ENCODE measurements at regions not wholly inside any gene's neighbourhood (a gene's known extent, or its start where the extent isn't known, plus 50 kb on each side); places are given as distances from the start of the nearest gene placed in this dataset.

GRCh38 chr3:165614337-165614736, 222.9 kb downstream of the BCHE start:
- H3K4me3 ChIP-seq (ENCODE audit: low read length): no peak overlapping the region
- ChIA-PET POLR2A (ENCODE audit: unreplicated experiment) (no interaction called here), CTCF (no interaction called here)
- no peak for ATAC-seq
- no peaks in the 10 kb centered on the region for H4K20me1 ChIP-seq (ENCODE audit: low read length)
- H3K9me2 ChIP-seq (replicated peaks; ENCODE audit: low read length): no peaks in the 10 kb centered on the region
- DNase-seq: no peak
- no TSS peak for BruUV-seq (replicated peaks)
- H3K27me3 ChIP-seq (ENCODE audit: low read length): no peaks in the 10 kb centered on the region
- H3K36me3 ChIP-seq (ENCODE audit: low read depth, low read length): no peaks in the 10 kb centered on the region
- H2AFZ ChIP-seq (ENCODE audit: low read length): no peak overlapping the region
- TF ChIP-seq EZH2 (IDR thresholded peaks at IDR 0.05; ENCODE audit: low read length, unreplicated experiment): no peak
- no peak for TF ChIP-seq EZH2phosphoT487 (IDR thresholded peaks at IDR 0.05; ENCODE audit: borderline replicate concordance, low read length)
- no peak for TF ChIP-seq CTCF (conservative IDR thresholded peaks at IDR 0.05; ENCODE audit: low read depth, low read length)
- H3K9ac ChIP-seq (ENCODE audit: low read length): no peak overlapping the region
- no peak overlapping the region for H3K4me2 ChIP-seq (ENCODE audit: low read length)
- no peaks in the 10 kb centered on the region for H3K9me3 ChIP-seq (ENCODE audit: low read length)
- H3K27ac ChIP-seq (ENCODE audit: low read length): no peak overlapping the region
- no peaks in the 10 kb centered on the region for H3F3A ChIP-seq (ENCODE audit: low read length, unreplicated experiment)
- H3K4me1 ChIP-seq (ENCODE audit: insufficient read depth, low read length): no peaks in the 10 kb centered on the region
- intact Hi-C loops (cut with micrococcal nuclease): no loop called here
- H3K79me2 ChIP-seq (ENCODE audit: low read length): no peaks in the 10 kb centered on the region

- intact Hi-C loops (cut with micrococcal nuclease): no loop called here
- no peak for TF ChIP-seq CTCF (conservative IDR thresholded peaks at IDR 0.05; ENCODE audit: low read depth, low read length)
- TF ChIP-seq EZH2 (IDR thresholded peaks at IDR 0.05; ENCODE audit: low read length, unreplicated experiment): no peak
- TF ChIP-seq EZH2phosphoT487 (IDR thresholded peaks at IDR 0.05; ENCODE audit: borderline replicate concordance, low read length): no peak
- H3K4me2 ChIP-seq (ENCODE audit: low read length): no peak overlapping the region
- H2AFZ ChIP-seq (ENCODE audit: low read length): no peak overlapping the region
- no peak for ATAC-seq
- CTCF ChIA-PET: no interaction called here
- no peaks in the 10 kb centered on the region for H3K9me2 ChIP-seq (replicated peaks; ENCODE audit: low read length)
- H3K9ac ChIP-seq (ENCODE audit: low read length): no peak overlapping the region
- no peak for DNase-seq
- no peaks in the 10 kb centered on the region for H4K20me1 ChIP-seq (ENCODE audit: low read length)
- H3K79me2 ChIP-seq (ENCODE audit: low read length): no peaks in the 10 kb centered on the region
- no peaks in the 10 kb centered on the region for H3K9me3 ChIP-seq (ENCODE audit: low read length)
- BruUV-seq (replicated peaks): no TSS peak
- H3K36me3 ChIP-seq (ENCODE audit: low read depth, low read length): no peaks in the 10 kb centered on the region
- no peaks in the 10 kb centered on the region for H3K4me1 ChIP-seq (ENCODE audit: insufficient read depth, low read length)
- no peak overlapping the region for H3K4me3 ChIP-seq (ENCODE audit: low read length)
- POLR2A ChIA-PET (ENCODE audit: unreplicated experiment): no interaction called here
- no peaks in the 10 kb centered on the region for H3K27me3 ChIP-seq (ENCODE audit: low read length)
- H3K27ac ChIP-seq (ENCODE audit: low read length): no peak overlapping the region
- no peaks in the 10 kb centered on the region for H3F3A ChIP-seq (ENCODE audit: low read length, unreplicated experiment)
Measured at GRCh38 chr3:165613014-165613413, 224.2 kb downstream of the BCHE start.

- Histone ChIP-seq H3K4me3 (ENCODE audit: low read length) (no peak overlapping the region), H3K27ac (ENCODE audit: low read length) (no peak overlapping the region), H3K36me3 (ENCODE audit: low read depth, low read length) (no peaks in the 10 kb centered on the region), H3K27me3 (ENCODE audit: low read length) (no peaks in the 10 kb centered on the region), H3K79me2 (ENCODE audit: low read length) (no peaks in the 10 kb centered on the region), H2AFZ (ENCODE audit: low read length) (no peak overlapping the region), H3K9ac (ENCODE audit: low read length) (no peak overlapping the region), H3K4me2 (ENCODE audit: low read length) (no peak overlapping the region), H3K9me2 (replicated peaks; ENCODE audit: low read length) (no peaks in the 10 kb centered on the region), H4K20me1 (ENCODE audit: low read length) (no peaks in the 10 kb centered on the region), H3K9me3 (ENCODE audit: low read length) (no peaks in the 10 kb centered on the region), H3F3A (ENCODE audit: low read length, unreplicated experiment) (no peaks in the 10 kb centered on the region), H3K4me1 (ENCODE audit: insufficient read depth, low read length) (no peaks in the 10 kb centered on the region)
- TF ChIP-seq CTCF (conservative IDR thresholded peaks at IDR 0.05; ENCODE audit: low read depth, low read length) (no peak), EZH2 (IDR thresholded peaks at IDR 0.05; ENCODE audit: low read length, unreplicated experiment) (no peak), EZH2phosphoT487 (IDR thresholded peaks at IDR 0.05; ENCODE audit: borderline replicate concordance, low read length) (no peak)
- no TSS peak for BruUV-seq (replicated peaks)
- no peak for ATAC-seq
- intact Hi-C loops (cut with micrococcal nuclease): no loop called here
- no peak for DNase-seq
- ChIA-PET CTCF (no interaction called here), POLR2A (ENCODE audit: unreplicated experiment) (no interaction called here)
Measured at GRCh38 chr3:165607221-165607620, 230.0 kb downstream of the BCHE start.

All from PC-3 (cell line).